ENCODE measurements at regions not wholly inside any gene's neighbourhood (a gene's known extent, or its start where the extent isn't known, plus 50 kb on each side); places are given as distances from the start of the nearest gene placed in this dataset.

- H3K36me3 ChIP-seq (ENCODE audit: low read depth) = no peaks in the 10 kb centered on the region
- DNase-seq (ENCODE audit: low spot score) = no peak
- H3K9me3 ChIP-seq (ENCODE audit: severe bottlenecking) = no peaks in the 10 kb centered on the region
- no peak overlapping the region for H3K27ac ChIP-seq (ENCODE audit: poor library complexity, severe bottlenecking)
- no peaks in the 10 kb centered on the region for H3K27me3 ChIP-seq (ENCODE audit: insufficient read depth, poor library complexity, severe bottlenecking)
- H3K4me3 ChIP-seq (ENCODE audit: severe bottlenecking) = no peak overlapping the region
- H3K4me1 ChIP-seq (ENCODE audit: insufficient read depth, poor library complexity, severe bottlenecking) = no peaks in the 10 kb centered on the region
- peak; percentile 42 for TF ChIP-seq CTCF (IDR thresholded peaks at IDR 0.05; ENCODE audit: poor library complexity, severe bottlenecking)
- no peak for ATAC-seq (ENCODE audit: low read depth)
Observed at GRCh38 chr4:162645381-162645780, 481.6 kb upstream of the FSTL5 start.

GRCh38 chr4:162644346-162644745 is 480.5 kb upstream of the FSTL5 start:
- ATAC-seq (ENCODE audit: low read depth) (peak; percentile 35; the same call in 1 of the 3 replicates), DNase-seq (ENCODE audit: low spot score) (no peak)
- Histone ChIP-seq H3K27ac (ENCODE audit: poor library complexity, severe bottlenecking) (no peak overlapping the region), H3K4me3 (ENCODE audit: severe bottlenecking) (no peak overlapping the region), H3K9me3 (ENCODE audit: severe bottlenecking) (no peaks in the 10 kb centered on the region), H3K36me3 (ENCODE audit: low read depth) (no peaks in the 10 kb centered on the region), H3K27me3 (ENCODE audit: insufficient read depth, poor library complexity, severe bottlenecking) (no peaks in the 10 kb centered on the region), H3K4me1 (ENCODE audit: insufficient read depth, poor library complexity, severe bottlenecking) (no peaks in the 10 kb centered on the region)
- no peak for TF ChIP-seq CTCF (IDR thresholded peaks at IDR 0.05; ENCODE audit: poor library complexity, severe bottlenecking)

GRCh38 chr4:162640152-162640551 is 476.4 kb upstream of the FSTL5 start:
- Histone ChIP-seq H3K36me3 (ENCODE audit: low read depth) (no peaks in the 10 kb centered on the region), H3K4me3 (ENCODE audit: severe bottlenecking) (no peak overlapping the region), H3K4me1 (ENCODE audit: insufficient read depth, poor library complexity, severe bottlenecking) (no peaks in the 10 kb centered on the region), H3K9me3 (ENCODE audit: severe bottlenecking) (no peaks in the 10 kb centered on the region), H3K27ac (ENCODE audit: poor library complexity, severe bottlenecking) (no peak overlapping the region), H3K27me3 (ENCODE audit: insufficient read depth, poor library complexity, severe bottlenecking) (no peaks in the 10 kb centered on the region)
- DNase-seq (ENCODE audit: low spot score) (no peak), ATAC-seq (ENCODE audit: low read depth) (no peak)
- no peak for TF ChIP-seq CTCF (IDR thresholded peaks at IDR 0.05; ENCODE audit: poor library complexity, severe bottlenecking)

- no peaks in the 10 kb centered on the region for H3K27me3 ChIP-seq (ENCODE audit: insufficient read depth, poor library complexity, severe bottlenecking)
- TF ChIP-seq CTCF (IDR thresholded peaks at IDR 0.05; ENCODE audit: poor library complexity, severe bottlenecking) = no peak
- H3K4me3 ChIP-seq (ENCODE audit: severe bottlenecking) = no peak overlapping the region
- no peak overlapping the region for H3K27ac ChIP-seq (ENCODE audit: poor library complexity, severe bottlenecking)
- no peak for DNase-seq (ENCODE audit: low spot score)
- H3K9me3 ChIP-seq (ENCODE audit: severe bottlenecking) = no peaks in the 10 kb centered on the region
- no peak for ATAC-seq (ENCODE audit: low read depth)
- H3K36me3 ChIP-seq (ENCODE audit: low read depth) = no peaks in the 10 kb centered on the region
- H3K4me1 ChIP-seq (ENCODE audit: insufficient read depth, poor library complexity, severe bottlenecking) = no peaks in the 10 kb centered on the region
Observed at GRCh38 chr4:162634390-162634789, 470.6 kb upstream of the FSTL5 start.

GRCh38 chr4:162622664-162623063 is 458.9 kb upstream of the FSTL5 start:
- H3K4me3 ChIP-seq (ENCODE audit: severe bottlenecking) = no peak overlapping the region
- no peak for TF ChIP-seq CTCF (IDR thresholded peaks at IDR 0.05; ENCODE audit: poor library complexity, severe bottlenecking)
- no peak overlapping the region for H3K27ac ChIP-seq (ENCODE audit: poor library complexity, severe bottlenecking)
- H3K27me3 ChIP-seq (ENCODE audit: insufficient read depth, poor library complexity, severe bottlenecking) = no peaks in the 10 kb centered on the region
- H3K9me3 ChIP-seq (ENCODE audit: severe bottlenecking) = no peaks in the 10 kb centered on the region
- ATAC-seq (ENCODE audit: low read depth) (no peak), DNase-seq (ENCODE audit: low spot score) (no peak)
- no peaks in the 10 kb centered on the region for H3K4me1 ChIP-seq (ENCODE audit: insufficient read depth, poor library complexity, severe bottlenecking)
- H3K36me3 ChIP-seq (ENCODE audit: low read depth) = no peaks in the 10 kb centered on the region

All from RWPE2 (cell line).